ENCODE measurements at regions not wholly inside any gene's neighbourhood (a gene's known extent, or its start where the extent isn't known, plus 50 kb on each side); places are given as distances from the start of the nearest gene placed in this dataset.
A peak's percentile ranks its signal among the peaks of the same experiment; 100 is the strongest.

DNA sequence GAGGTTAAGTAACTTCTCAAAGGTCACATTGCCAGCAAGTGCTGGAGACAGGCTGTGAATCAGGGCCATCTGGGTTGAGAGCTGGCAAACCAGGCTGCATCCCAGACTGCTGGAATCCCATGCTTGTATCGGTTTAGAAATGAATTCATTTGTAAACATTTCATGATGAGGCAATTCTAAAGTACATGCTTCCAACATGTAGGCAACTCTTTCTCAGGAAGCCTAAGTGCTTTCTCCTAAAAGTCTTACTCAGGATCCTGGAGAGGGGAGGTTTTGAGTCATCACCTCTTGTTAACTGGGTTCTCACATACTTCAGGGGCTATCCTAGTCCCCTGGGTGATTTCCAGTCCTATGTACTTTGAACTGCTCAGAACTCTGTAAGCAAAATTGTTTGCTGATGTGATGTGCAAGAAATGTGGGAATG is 416.5 kb downstream of the MEIS1 start:
- DNase-seq: peak; percentile 52

DNA sequence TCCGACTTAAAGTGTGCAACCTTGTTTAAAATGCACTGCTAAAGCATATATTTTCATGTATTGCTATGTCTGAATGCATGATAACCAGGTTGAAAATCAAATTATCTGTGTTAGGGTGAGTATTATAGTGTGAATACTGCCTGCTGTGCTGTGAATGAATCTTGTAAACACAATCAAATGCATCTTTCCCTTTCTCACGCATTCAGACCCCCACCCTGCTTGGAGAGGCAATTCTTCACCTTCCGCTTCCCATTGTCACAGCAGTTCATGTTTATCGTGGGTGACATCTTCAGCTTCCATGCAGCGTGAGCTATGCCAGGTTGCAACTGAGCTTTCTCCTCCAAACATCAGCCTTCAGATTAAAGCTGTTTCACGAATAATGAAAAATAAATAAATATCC is 418.0 kb downstream of the MEIS1 start:
- DNase-seq: no peak

DNA sequence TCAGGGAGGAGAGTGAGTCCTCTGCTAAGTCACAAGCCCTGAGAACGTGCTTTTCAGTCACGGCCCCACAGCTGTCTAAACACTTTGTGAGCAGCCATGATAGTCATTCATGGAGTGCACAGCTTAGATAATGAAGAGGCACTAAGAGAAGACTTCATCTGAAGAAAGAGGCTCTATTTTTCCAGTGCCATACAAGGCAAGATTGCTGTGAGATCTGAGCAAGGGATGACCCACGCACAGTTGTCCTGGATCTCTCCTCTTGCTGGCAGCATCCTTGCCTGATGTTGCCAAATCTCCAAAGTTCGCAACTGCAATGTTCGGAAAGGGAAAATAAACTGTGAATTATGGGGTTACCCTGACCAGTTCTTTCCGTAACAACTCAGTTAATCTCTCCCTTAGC is 418.7 kb downstream of the MEIS1 start:
- no peak for DNase-seq

DNA sequence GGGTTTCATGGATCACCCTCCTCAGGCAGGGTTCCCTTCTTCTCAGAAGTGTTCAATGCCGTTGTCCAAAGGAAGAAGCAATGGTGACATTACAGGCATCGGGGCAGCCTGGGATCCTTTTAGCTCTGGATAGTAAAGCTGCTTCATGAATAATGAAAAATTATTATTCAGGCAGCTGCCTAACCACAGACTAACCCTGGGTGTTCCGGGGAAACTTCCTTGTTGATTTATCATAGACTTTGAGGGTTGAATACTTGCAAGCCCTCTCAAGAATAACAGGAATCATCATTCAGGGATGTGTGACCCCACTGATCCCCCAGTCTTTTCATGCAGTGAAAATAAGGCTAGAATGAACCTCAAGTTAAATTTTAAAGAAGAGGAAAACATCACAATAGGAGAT is 419.4 kb downstream of the MEIS1 start:
- DNase-seq: no peak

DNA sequence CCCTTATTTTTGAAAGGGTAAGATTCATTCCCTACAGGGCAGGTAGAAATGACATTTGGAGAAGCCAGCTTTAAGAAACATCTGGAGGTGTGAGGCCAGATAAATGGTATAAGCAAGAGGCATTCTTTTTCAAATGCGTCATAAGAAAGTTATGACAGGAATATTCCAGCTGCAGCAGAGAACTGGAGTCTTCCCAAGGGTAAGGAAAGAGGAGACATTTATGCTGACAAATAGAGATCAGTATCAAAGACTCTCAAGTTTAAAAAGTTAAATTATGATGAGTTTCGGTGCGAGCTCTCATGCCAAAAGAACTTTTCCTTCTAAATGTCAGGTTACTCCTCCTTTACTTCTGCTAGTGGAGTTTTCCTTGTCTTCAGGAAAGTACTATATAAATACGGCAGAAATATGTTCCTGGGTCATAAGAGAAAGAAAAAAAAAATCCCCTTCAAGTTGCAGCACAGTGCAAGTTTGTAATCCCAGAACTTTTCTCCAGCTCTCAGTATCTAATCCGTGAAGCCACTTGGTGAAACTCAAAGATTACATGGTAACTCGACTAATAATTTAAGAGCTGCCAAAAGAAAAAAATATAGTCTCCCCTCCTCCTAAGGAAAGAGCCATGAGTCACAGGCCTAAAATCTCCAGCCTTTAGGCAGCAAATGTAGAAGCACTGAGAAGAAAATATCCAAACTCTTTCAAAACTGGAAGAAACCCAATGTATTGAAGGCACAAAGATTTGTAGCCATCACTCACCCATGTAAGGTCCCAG is 428.1 kb downstream of the MEIS1 start:
- DNase-seq: peak; percentile 76

DNA sequence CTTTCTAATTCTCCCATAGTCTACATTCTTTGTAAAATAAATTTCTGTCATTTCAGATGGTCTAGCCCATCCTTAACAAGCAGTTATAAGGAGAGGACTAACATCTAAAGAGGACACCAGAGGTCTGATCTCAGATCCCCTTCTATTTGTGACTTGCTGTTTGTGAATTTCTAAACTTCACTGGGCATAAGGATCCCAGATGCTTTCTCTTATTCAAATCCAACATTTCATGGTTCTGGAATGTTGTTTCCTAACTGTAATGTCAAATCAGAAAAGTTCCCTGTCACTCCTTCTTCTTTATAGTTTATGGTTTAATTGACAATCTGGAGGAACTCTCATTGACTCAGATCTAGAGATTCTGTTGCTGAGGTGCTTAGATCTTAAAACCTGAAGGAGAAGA is 430.2 kb downstream of the MEIS1 start:
- DNase-seq: no peak

DNA sequence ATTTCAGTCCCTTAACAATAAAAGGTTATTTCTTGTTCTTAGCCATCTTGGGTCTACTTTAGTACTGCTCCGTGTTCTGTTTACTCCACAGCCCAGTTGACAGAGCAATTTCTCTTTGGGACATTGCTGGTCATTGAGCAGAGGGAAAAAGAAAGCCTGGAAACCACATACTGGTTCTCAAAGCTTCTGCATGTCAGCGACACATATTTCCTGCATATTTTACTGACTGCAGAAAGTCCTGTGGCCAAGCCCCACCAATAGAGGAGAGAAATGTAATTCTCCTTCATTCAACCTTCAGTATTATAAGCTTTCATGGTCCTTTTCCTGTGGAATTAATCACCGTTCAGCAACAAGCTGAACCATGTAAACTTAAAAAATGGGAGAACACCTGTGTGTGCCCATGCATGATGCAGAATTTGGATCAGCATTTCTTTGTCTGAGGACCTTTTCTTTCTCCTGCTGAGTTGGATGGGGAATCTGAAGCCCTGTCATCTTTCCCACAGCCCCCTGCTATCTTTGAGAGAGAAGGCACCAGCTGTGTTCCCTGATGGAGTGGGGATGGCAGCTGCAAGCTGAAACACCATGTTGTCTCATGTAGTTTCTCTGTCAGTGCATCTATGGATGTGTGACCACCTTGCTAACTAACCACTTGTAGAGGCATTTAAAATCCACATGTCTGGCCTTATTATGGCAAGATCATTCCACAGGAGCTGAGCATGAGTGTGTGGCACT is 431.6 kb downstream of the MEIS1 start:
- no peak for DNase-seq

DNA sequence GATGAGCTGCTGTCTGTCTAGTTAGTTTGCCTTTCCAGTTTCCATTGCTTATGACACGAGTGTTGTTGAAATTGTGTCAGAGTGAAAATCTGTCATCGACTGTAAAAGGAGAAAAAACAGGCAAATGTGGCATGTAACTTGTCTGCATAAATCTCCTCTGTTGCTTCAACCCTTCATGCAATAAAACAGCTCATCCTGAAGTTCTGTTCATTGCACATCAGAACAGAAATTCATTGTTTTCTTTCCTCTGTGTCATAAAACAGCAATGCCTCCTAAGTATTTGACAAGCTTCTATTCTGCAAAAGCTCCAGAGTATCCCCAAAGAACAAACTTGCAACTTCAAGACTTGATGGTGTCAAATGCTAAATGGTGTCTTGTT is 432.1 kb downstream of the MEIS1 start:
- no peak for DNase-seq

DNA sequence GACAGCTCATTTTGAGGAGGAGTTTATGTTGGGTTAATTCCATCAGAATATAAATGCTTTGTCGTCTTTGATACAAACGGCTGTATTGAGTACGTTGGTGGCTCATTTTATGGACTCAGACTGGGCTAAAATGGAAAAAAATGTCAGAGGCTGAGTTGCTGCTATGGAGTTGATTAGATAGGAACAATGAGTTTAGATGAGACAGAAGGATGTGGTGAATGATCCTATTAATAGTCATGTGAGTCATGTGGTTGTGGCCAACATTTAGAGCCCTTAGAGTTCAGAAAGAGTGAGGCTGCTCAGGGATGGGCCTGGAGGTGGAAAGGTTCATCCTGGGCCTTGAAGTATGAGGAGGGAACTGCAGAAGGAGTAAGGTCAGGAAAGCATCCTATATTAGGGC is 434.2 kb downstream of the MEIS1 start:
- DNase-seq: peak; percentile 76

DNA sequence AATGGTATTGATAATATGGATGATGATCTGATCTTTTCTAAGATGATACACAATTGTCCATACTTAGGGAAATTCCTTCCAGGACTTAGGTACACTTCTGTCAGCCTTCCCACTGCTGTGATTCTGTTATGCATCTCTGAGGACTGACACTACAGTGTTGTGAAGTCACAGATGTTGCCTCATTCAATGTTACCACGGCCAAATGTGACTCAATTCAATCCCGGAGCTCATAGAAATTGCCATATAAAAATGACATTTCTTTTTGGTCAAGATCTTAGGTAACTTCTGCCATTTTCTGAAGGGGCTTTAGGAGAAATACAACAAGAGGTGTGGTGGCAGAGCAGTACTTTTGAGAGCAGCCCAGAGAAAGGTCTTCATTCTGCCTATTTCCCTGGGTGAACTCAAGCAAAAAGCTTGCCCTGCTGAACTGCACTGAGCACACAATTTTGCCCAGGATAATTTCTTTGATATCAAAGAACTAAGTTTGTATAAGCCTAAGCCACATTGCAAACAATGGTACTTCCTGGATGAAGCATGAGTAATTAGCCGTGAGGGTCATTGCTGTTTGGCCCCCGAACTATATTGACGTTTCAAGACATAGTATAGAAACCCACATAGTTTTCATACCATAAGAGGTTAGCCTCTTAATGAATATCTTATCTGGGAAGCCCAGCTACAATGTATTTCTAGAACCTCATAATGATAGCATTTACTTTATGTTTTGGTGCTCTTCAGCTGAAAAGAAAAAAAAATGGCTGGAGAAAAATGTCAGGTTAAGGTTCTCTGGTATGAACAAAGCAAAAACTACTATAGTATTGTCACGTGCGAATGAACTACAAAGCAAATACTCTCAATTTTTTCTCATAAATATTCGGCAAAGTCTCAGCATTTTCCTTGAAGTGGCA is 437.4 kb downstream of the MEIS1 start:
- no peak for DNase-seq

DNA sequence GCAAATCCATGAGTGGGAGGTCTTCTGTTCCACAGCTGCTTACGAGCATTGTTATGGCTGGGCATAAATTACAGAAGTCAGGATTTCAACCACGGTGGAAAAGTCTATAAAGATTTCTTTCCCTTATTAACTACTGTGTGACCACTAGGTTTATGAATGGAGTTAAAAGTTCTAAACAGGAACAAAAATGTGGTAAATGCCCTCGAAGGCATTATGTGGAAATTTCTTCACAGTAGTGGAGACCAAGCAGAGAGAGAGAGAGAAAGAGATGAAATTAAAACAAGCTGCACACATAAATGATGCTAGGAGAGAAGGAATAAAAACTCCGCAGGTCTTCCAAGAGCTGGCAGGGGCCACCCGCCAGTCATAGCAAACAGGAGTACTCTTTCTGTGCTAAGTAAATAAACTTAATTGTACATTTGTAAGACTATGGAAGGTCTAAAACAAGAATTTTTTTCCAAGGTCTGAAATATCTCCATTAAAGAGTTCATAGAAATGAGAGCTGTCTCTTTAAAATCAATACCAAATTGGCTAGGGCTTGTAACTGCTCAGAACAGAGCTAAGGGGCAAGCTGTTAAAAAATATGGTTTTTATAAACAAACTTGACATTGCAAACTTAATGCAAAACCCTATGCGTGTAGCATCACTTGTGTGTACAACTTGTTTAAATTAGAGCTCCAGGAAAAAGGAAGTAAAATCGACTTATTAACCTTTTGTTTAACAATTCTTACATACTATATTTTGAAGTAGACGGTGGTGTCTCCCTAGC is 438.2 kb downstream of the MEIS1 start:
- no peak for DNase-seq

DNA sequence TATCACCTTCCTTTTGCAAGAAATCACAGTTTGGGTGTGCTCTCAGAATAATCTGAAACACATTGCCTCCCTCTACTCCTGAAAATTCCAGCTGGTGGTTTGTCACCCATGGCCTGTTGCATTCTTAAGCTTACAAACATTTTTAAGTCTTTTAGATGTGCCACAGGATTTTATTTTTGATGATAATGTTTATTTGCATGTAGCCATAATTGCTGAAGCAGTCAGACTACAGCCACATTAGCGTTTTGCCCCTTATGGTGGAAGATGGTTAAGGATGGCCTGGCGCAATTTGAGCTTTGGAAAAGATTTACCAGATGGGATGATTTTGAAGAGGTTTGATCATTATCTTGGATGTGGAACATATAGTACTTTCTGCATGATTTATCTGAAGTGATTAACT is 439.5 kb downstream of the MEIS1 start:
- no peak for DNase-seq

DNA sequence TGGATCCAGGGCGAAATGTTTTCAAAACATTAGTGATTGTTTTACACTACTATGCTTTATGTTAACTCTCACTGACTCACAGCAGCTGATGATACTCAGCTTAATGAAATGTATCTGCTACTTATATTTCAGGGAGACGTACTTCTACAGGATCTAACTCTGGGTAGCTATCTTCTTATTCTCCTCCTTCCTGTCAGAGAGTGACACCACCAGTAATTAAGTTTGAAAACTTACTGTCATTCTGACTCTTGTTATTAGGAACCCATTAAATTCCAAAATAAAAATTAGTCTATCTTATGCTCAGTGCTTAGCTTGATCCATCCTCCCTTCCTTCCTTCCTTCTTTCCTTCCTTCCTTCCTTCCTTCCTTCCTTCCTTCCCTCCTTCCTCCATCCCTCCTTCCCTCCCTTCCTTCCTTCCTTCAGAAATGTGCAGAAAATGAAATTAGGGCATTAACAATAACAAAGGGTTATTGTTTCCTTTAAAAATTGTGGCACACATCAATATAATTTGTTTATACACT is 441.1 kb downstream of the MEIS1 start:
- DNase-seq: no peak

DNA sequence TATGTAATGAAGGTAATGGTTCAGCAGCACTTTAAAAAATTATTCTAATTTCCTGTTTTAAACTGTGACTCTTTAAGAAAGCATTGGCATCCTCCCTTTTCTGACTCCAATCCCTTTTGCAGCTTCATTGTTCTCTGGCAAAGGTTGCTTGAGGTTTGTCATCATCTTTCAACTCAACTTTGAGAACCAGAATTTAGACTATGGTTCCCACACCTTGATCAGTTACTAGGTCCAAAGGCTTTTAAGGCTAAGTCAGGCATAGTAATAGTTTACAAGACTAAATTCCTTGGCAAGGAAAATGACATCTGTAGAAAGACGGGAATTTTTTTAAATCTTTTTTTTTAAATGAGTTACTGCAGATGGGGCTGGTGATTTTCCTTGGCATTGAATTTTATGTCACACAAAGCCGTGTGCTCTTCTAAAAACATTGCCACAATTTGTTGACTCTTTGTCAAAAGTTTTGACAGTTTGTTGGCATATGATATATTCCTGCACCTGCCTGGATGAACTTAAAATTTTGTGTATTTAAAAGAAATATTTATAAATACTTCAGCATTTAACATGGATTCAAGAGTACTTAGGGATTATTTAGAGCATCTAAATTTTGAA is 451.0 kb downstream of the MEIS1 start:
- DNase-seq: no peak

DNA sequence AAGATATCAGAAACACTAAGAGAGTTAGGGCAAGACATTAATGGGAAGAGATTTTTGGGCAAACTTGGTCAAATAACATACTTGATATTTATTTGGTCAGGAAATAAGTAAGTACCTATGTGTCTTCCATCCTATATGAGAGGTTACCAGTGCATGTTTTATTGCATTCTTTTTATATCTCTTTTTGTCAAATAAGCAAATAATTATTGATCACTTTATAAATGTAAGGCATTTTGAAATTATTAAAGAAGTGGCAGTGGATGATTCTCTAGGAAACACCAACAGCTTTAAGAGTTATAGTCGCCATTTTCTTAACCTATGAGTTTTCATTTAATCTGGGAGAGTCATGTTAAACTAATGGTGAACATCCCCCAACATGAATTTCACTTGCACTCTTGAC is 453.3 kb downstream of the MEIS1 start:
- DNase-seq: no peak

DNA sequence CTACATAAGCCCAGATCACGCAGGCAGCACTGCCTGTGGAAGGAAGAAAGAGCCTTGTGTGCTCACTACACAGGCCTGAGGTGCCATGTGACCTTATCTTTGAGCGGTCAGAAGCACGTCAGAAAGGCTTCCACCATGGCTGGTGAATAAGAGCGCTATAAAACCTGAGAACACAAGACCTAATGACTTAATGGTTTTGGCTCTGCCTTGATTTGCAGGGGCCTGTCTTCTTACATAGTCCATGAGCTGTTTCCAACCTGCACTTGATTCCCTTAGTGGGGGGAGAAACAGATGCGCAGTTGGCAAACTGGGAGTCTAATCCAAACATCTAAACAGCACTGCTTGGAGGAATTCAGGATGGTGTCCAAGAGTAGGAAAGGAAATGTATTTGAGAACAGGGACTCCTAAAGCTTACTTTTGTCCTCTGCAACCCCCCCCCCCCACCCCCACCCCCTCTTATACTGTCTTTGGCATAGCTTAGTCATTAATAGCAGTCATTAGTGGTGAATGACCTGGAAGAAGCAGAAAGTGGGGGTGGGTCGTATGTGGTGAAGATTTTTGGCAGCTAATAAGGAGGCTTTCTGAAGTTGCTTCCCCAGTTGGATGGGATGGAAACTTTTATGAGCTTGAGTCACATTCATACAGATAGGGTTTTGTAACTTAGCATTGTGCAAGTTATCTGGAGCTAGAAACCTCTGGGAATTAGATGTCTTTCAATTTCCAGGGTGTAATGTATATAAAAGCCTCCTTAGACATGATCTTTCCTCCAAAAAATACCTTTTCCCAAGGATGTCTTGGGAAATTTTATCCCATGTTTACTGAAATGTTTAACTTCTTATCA is 454.1 kb downstream of the MEIS1 start:
- peak; percentile 92 for DNase-seq

DNA sequence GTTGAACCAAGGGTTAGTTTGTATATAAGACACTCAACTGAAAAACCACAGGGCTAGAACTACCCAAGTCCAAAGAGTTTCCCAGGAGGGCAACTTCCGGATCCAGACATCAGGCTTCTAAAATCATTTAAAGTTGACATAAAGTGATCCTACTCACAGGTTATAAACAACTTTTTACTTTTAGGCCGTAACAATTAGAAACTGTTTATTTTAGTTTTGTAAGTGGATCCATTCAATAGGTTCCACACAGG is 454.6 kb downstream of the MEIS1 start:
- no peak for DNase-seq

DNA sequence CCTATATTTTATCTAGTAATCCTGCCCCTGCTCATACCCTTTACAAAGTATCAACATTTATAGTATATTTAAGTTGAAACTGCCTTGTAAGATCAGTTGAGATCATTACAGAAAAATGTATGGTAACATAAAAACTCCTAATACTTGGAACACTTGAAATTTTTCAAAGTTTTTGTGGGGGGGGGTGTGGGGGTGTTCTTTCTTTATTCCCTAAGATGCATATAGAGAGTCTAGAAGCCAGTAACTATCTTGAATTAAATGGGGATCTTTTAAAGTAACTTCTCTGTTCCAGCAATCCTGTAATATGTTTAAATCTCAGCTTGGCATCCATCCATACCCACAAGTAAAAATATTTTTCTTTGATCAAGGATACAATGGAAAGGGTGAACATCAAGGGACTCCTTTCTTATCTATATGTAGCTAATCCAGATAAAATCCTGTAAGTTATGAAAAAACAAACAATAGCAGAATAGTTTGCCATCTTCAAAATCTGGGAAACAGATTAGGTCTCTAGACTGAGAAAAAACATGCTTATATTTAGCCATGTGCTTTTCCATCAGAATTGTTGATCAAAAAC is 455.3 kb downstream of the MEIS1 start:
- peak; percentile 27 for DNase-seq

DNA sequence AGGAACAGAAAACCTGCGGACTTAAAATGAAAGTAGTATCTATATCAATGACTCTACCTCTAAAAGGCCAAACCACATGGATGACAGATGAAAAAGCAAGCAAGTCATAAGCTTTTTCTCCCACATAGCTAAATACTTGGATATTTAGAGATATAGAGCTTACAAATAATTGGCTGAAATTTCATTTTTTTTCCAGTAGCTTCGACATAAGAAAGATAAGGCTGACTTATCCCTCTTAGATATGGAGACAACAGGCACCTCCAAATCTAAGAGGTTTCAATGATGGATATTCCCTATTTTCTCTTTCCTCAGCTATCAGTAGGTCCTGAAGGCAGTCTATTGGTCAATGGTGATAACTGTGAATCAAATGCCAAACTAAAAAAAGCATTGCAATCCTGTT is 460.3 kb downstream of the MEIS1 start:
- DNase-seq: no peak

DNA sequence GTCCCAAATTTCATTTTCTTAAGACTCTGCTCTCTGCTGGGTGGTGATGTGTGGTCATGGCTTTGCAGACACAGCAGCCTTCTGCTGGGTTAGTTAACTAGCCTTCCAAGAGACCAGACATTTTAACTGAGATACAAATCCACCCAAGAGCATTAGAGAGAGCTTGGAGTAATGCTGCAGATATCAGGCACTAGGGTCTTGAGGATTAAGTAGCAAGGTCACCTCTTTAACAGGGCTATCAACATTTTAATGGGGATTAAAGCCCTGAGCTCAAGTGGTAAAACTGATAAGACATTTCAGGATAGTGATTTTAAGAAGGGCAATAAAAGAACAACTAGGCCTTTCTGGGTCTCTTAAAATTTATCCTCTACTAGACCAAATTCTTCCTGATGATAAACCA is 461.2 kb downstream of the MEIS1 start:
- DNase-seq: no peak

DNA sequence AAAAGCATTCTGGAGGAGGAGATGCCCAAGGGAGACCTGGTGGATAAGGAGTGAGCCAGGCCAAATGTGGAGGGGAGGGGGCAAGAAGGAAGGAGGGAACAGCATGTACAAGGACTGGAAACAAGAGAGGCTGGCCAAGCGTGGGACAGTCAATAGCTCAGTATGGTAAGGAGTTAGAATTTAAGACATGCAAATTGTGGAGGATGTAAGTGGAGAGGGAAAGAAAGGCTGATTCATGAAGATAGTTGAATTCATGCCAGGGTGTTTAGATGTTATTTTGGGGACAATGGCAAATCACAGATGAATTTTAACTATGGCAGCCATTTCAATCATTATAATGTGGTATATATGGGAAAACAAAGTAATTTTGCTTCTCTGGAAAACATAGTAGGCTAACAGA is 462.3 kb downstream of the MEIS1 start:
- no peak for DNase-seq
